PC-9 (cell line): ENCODE measurements at regions not wholly inside any gene's neighbourhood (a gene's known extent, or its start where the extent isn't known, plus 50 kb on each side); places are given as distances from the start of the nearest gene placed in this dataset.

ENCODE experiments used
- CTCF ChIP-seq: fragments of 200-600 bp; sonication (generic); conservative IDR thresholded peaks from 2 replicates; pipeline ENCODE4 v1.6.1; 2017; ENCODE audit warnings: mixed run types, antibody characterized with exemption, mild to moderate bottlenecking, moderate library complexity
- EZH2 ChIP-seq: fragments of 200-600 bp; sonication (generic); IDR thresholded peaks from 2 replicates; pipeline ENCODE4 v1.8.0; 2017; ENCODE audit warnings: antibody characterized with exemption, low read depth

- TF ChIP-seq CTCF, result no peak
- TF ChIP-seq EZH2, result no peak
Measured at GRCh38 chr2:210963386-210963785, 407.0 kb downstream of the CPS1 start.
